WTC11 (cell line): ENCODE measurements at regions not wholly inside any gene's neighbourhood (a gene's known extent, or its start where the extent isn't known, plus 50 kb on each side); places are given as distances from the start of the nearest gene placed in this dataset.
"Not testable (repeated sequence)": the region's sequence is repeated elsewhere in the genome, so short reads cannot be mapped to it uniquely, and the experiment has no call there.

Source experiments
- CTCF ChIP-seq: fragments of 200-600 bp; IDR thresholded peaks from 2 replicates; pipeline ENCODE4 v1.8.0; 2022; ENCODE audit warnings: antibody characterized with exemption
- ZNF425 ChIP-seq: fragments of 250-450 bp; sonication (Bioruptor Pico); conservative IDR thresholded peaks from 2 replicates; pipeline ENCODE4 v1.9.0; 2021; ENCODE audit warnings: mild to moderate bottlenecking
- TF ChIP-seq, protein P1 (sequence below): sonication (generic); formaldehyde crosslinking; conservative IDR thresholded peaks from 2 replicates; pipeline ENCODE4 v1.8.1; 2023; ENCODE audit warnings: mild to moderate bottlenecking, low read depth, missing genetic modification reagents, moderate library complexity
- TF ChIP-seq, protein P2 (sequence below): sonication (generic); formaldehyde crosslinking; IDR thresholded peaks from 2 replicates; pipeline ENCODE4 v1.8.0; 2022; ENCODE audit warnings: mild to moderate bottlenecking, missing genetic modification reagents

GRCh38 chr19:23594311-23594710, 92.7 kb downstream of the ZNF675 start:
- not testable (repeated sequence) for TF ChIP-seq ZNF425, CTCF
- TF ChIP-seq, protein P1, sequence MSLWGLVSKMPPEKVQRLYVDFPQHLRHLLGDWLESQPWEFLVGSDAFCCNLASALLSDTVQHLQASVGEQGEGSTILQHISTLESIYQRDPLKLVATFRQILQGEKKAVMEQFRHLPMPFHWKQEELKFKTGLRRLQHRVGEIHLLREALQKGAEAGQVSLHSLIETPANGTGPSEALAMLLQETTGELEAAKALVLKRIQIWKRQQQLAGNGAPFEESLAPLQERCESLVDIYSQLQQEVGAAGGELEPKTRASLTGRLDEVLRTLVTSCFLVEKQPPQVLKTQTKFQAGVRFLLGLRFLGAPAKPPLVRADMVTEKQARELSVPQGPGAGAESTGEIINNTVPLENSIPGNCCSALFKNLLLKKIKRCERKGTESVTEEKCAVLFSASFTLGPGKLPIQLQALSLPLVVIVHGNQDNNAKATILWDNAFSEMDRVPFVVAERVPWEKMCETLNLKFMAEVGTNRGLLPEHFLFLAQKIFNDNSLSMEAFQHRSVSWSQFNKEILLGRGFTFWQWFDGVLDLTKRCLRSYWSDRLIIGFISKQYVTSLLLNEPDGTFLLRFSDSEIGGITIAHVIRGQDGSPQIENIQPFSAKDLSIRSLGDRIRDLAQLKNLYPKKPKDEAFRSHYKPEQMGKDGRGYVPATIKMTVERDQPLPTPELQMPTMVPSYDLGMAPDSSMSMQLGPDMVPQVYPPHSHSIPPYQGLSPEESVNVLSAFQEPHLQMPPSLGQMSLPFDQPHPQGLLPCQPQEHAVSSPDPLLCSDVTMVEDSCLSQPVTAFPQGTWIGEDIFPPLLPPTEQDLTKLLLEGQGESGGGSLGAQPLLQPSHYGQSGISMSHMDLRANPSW, result not testable (repeated sequence)
- TF ChIP-seq, protein P2, sequence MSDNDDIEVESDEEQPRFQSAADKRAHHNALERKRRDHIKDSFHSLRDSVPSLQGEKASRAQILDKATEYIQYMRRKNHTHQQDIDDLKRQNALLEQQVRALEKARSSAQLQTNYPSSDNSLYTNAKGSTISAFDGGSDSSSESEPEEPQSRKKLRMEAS (CRISPR knock-in tag), result not testable (repeated sequence)
